WTC11 (cell line): ENCODE measurements at regions not wholly inside any gene's neighbourhood (a gene's known extent, or its start where the extent isn't known, plus 50 kb on each side); places are given as distances from the start of the nearest gene placed in this dataset.

Source experiments
- CREB1 ChIP-seq: sonication (generic); formaldehyde crosslinking; IDR thresholded peaks from 2 replicates; pipeline ENCODE4 v1.8.0; 2023; ENCODE audit warnings: mild to moderate bottlenecking, missing genetic modification reagents
- CTCF ChIP-seq: fragments of 200-600 bp; IDR thresholded peaks from 2 replicates; pipeline ENCODE4 v1.8.0; 2022; ENCODE audit warnings: antibody characterized with exemption
- EMX1 ChIP-seq: fragments of 250-450 bp; sonication (Bioruptor Pico); IDR thresholded peaks from 2 replicates; pipeline ENCODE4 v1.8.0; 2021; ENCODE audit warnings: mild to moderate bottlenecking
- ESRRA ChIP-seq: sonication (generic); formaldehyde crosslinking; IDR thresholded peaks from 2 replicates; pipeline ENCODE4 v1.8.1; 2022; ENCODE audit warnings: mild to moderate bottlenecking, missing genetic modification reagents, borderline replicate concordance
- JAZF1 ChIP-seq: fragments of 250-450 bp; sonication (Bioruptor Pico); IDR thresholded peaks from 2 replicates; pipeline ENCODE4 v1.9.0; 2021; ENCODE audit warnings: moderate library complexity, mild to moderate bottlenecking, inconsistent platforms
- JUN ChIP-seq: sonication (generic); formaldehyde crosslinking; IDR thresholded peaks from 2 replicates; pipeline ENCODE4 v1.8.0; 2023; ENCODE audit warnings: mild to moderate bottlenecking, missing genetic modification reagents
- MAX ChIP-seq: sonication (generic); formaldehyde crosslinking; IDR thresholded peaks from 2 replicates; pipeline ENCODE4 v1.8.0; 2022; ENCODE audit warnings: mild to moderate bottlenecking, missing genetic modification reagents
- NFYB ChIP-seq: sonication (generic); formaldehyde crosslinking; conservative IDR thresholded peaks from 2 replicates; pipeline ENCODE4 v1.8.0; 2022; ENCODE audit warnings: low read depth, missing genetic modification reagents
- PRRX2 ChIP-seq: fragments of 250-450 bp; sonication (Bioruptor Pico); IDR thresholded peaks from 2 replicates; pipeline ENCODE4 v1.8.0; 2021; ENCODE audit warnings: mild to moderate bottlenecking
- RELA ChIP-seq: sonication (generic); formaldehyde crosslinking; IDR thresholded peaks from 2 replicates; pipeline ENCODE4 v1.8.1; 2022; ENCODE audit warnings: missing genetic modification reagents, mild to moderate bottlenecking, borderline replicate concordance
- USF2 ChIP-seq: sonication (generic); formaldehyde crosslinking; IDR thresholded peaks from 2 replicates; pipeline ENCODE4 v1.8.1; 2023; ENCODE audit warnings: mild to moderate bottlenecking, missing genetic modification reagents, moderate library complexity
- ZNF121 ChIP-seq: sonication (generic); formaldehyde crosslinking; IDR thresholded peaks from 2 replicates; pipeline ENCODE4 v1.8.0; 2023; ENCODE audit warnings: missing genetic modification reagents
- ZNF317 ChIP-seq: sonication (generic); formaldehyde crosslinking; IDR thresholded peaks from 2 replicates; pipeline ENCODE4 v1.8.1; 2023; ENCODE audit warnings: low read depth, mild to moderate bottlenecking, moderate library complexity, missing genetic modification reagents, borderline replicate concordance
- ZNF671 ChIP-seq: fragments of 250-450 bp; sonication (Bioruptor Pico); IDR thresholded peaks from 2 replicates; pipeline ENCODE4 v1.8.0; 2021; ENCODE audit warnings: mild to moderate bottlenecking

GRCh38 chr6:163754866-163755265 is 340.3 kb downstream of the QKI start:
- TF ChIP-seq ZNF121 (CRISPR knock-in tag), result no peak
- TF ChIP-seq CTCF, result no peak
- TF ChIP-seq USF2 (CRISPR knock-in tag), result no peak
- TF ChIP-seq JAZF1 (CRISPR knock-in tag), result no peak
- TF ChIP-seq JUN (CRISPR knock-in tag), result no peak
- TF ChIP-seq CREB1 (CRISPR knock-in tag), result no peak
- no peak for TF ChIP-seq MAX (CRISPR knock-in tag)
- no peak for TF ChIP-seq ESRRA
- TF ChIP-seq RELA, result no peak
- TF ChIP-seq NFYB (CRISPR knock-in tag), result no peak
- TF ChIP-seq ZNF671 (CRISPR knock-in tag), result no peak
- TF ChIP-seq ZNF317 (CRISPR knock-in tag), result no peak
- no peak for TF ChIP-seq PRRX2
- TF ChIP-seq EMX1 (CRISPR knock-in tag), result no peak
